Lower leg skin (tissue), 3 donors: ENCODE measurements at regions not wholly inside any gene's neighbourhood (a gene's known extent, or its start where the extent isn't known, plus 50 kb on each side); places are given as distances from the start of the nearest gene placed in this dataset.

Experiments
- POLR2A ChIP-seq, 2 donors: fragments of 450-650 bp; IDR thresholded peaks; one replicate each; pipeline ENCODE4 v1.6.1; 2016 to 2017; ENCODE audit warnings: antibody characterized with exemption in 2 of 2, mild to moderate bottlenecking in 1 of 2, moderate library complexity in 1 of 2
- TF ChIP-seq, protein P1 (sequence below), 3 donors: fragments of 450-650 bp; IDR thresholded peaks; one replicate each; pipeline ENCODE4 v1.5.1; 2016; ENCODE audit warnings: antibody characterized with exemption in 3 of 3, mild to moderate bottlenecking in 3 of 3, moderate library complexity in 2 of 3

DNA sequence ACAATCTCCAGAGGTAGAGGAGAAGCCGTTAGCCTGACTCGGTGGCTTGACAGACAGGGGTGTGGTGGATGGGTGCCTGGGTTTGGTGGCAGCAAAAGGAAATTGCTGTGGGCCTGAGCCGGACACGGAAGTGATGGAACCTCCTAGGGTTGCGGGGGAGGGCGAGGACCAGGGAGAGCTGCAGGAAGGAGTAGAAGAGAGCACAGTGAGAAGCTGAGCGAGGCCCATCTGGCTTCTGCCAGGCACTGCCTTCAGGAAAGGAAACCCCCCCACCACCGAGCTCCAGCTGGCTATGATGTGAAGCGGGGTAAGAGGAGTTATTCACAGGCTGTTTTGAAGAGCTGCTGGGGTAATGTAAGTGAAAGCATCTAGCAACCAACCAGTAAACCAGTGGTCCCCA, 134.6 kb downstream of the TSN start:
- TF ChIP-seq, protein P1, sequence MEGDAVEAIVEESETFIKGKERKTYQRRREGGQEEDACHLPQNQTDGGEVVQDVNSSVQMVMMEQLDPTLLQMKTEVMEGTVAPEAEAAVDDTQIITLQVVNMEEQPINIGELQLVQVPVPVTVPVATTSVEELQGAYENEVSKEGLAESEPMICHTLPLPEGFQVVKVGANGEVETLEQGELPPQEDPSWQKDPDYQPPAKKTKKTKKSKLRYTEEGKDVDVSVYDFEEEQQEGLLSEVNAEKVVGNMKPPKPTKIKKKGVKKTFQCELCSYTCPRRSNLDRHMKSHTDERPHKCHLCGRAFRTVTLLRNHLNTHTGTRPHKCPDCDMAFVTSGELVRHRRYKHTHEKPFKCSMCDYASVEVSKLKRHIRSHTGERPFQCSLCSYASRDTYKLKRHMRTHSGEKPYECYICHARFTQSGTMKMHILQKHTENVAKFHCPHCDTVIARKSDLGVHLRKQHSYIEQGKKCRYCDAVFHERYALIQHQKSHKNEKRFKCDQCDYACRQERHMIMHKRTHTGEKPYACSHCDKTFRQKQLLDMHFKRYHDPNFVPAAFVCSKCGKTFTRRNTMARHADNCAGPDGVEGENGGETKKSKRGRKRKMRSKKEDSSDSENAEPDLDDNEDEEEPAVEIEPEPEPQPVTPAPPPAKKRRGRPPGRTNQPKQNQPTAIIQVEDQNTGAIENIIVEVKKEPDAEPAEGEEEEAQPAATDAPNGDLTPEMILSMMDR (IDR thresholded peaks at IDR 0.05): no peak
- no peak for TF ChIP-seq POLR2A (IDR thresholded peaks at IDR 0.05)
